ENCODE measurements at regions not wholly inside any gene's neighbourhood (a gene's known extent, or its start where the extent isn't known, plus 50 kb on each side); places are given as distances from the start of the nearest gene placed in this dataset.

DNA sequence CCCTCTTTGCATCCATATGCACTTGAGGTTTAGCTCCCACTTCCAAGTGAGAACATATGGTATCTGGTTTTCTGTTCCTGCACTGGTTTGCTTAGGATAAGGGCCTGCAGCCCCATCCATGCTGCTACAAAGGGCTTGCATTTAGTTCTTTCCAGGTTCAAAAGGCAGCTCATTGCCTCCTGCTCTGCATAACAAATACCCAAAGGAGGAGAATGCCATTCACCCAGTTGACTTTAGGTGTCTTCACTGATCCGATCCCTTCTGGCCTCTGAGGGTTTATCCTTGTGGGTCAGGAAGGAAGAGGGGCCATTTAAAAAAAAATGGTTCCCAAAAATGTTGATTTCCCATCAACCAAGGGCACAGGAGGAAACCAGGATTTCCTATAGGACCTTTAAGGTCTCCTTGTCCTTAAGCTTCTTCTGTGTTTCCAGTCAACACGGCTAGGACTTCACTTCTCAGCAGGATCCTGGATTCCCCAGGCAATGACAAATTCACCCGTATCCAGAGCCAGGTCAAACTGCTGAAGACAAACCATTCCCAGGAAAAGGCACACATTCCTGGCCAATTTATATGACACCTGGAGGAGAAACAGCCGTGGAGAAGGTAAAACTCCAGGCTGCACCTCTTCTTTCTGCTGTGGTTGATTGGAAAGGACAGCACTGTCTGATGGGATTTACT lies 447.7 kb upstream of the CDH4 start:
- intact Hi-C loops (cut with micrococcal nuclease) (no loop called here), in situ Hi-C loops (cut with MboI; ENCODE audit: low sequenced_read_pairs) (no loop called here), dilution Hi-C loops (cut with HindIII; ENCODE audit: low sequenced_read_pairs, unreplicated experiment) (no loop called here)
- H3K9ac ChIP-seq (ENCODE audit: low read depth, low read length) = no peak overlapping the region
- no peak overlapping the region for H2BK5ac ChIP-seq (ENCODE audit: low read depth, low read length, poor library complexity, severe bottlenecking)
- H2BK20ac ChIP-seq (ENCODE audit: low read depth, low read length) = no peak overlapping the region
- no peak for ATAC-seq (ENCODE audit: low read depth)
- no peaks in the 10 kb centered on the region for H3K27me3 ChIP-seq (ENCODE audit: control insufficient read depth, insufficient read depth, low read length)
- no peak overlapping the region for H3K14ac ChIP-seq (replicated peaks; ENCODE audit: low read depth, low read length)
- H4K20me1 ChIP-seq (ENCODE audit: insufficient read depth, low read length) = no peaks in the 10 kb centered on the region
- no peak for DNase-seq
- ChIA-PET CTCF (no interaction called here), POLR2A (ENCODE audit: unreplicated experiment) (no interaction called here)
- H3K23ac ChIP-seq (ENCODE audit: low read depth, low read length) = no peak overlapping the region
- H3K9me1 ChIP-seq (ENCODE audit: insufficient read depth, low read length) = no peaks in the 10 kb centered on the region
- H2BK120ac ChIP-seq (ENCODE audit: low read depth, low read length) = no peak overlapping the region
- no peaks in the 10 kb centered on the region for H3K4me1 ChIP-seq (ENCODE audit: control insufficient read depth, insufficient read depth, low read length)
- no peak overlapping the region for H3K4me2 ChIP-seq (ENCODE audit: low read depth, low read length)
- no peaks in the 10 kb centered on the region for H3K79me1 ChIP-seq (ENCODE audit: low read depth in 1 of 2, low read length in 2 of 2)
- no peak overlapping the region for H3K4me3 ChIP-seq (ENCODE audit: insufficient read depth, low read depth, low read length)
- H3K4ac ChIP-seq (ENCODE audit: low read depth, low read length) = no peak overlapping the region
- H3K9me3 ChIP-seq (ENCODE audit: control insufficient read depth, insufficient read depth, low read length) = peaks cover 15% of the 10 kb centered on the region
- H2AK9ac ChIP-seq (replicated peaks; ENCODE audit: low read depth, low read length, poor library complexity) = no peak overlapping the region
- H4K8ac ChIP-seq (ENCODE audit: low read depth in 2 of 2, low read length in 2 of 2) = no peak overlapping the region
- H3K36me3 ChIP-seq (ENCODE audit: control insufficient read depth, insufficient read depth, low read length) = no peaks in the 10 kb centered on the region
- H2AK5ac ChIP-seq (ENCODE audit: low read depth, low read length) = no peak overlapping the region
- H3K18ac ChIP-seq (ENCODE audit: low read depth, low read length) = no peak overlapping the region
- no peak overlapping the region for H3K27ac ChIP-seq (ENCODE audit: insufficient read depth, low read length)
- WGBS, 2 experiments (ENCODE audit: extremely low coverage in 2 of 2, insufficient read length in 1 of 2) = 17% methylated on average over 1 of the region's 4 CpGs; no CpG with 5 or more reads in 1 of the 2 experiments
- no peak overlapping the region for H4K5ac ChIP-seq (ENCODE audit: low read depth, low read length)
- no peak for TF ChIP-seq RCOR1 (IDR thresholded peaks at IDR 0.05; ENCODE audit: insufficient replicate concordance, low read length)
- TF ChIP-seq POLR2A (IDR thresholded peaks at IDR 0.05; ENCODE audit: low read depth, low read length) = no peak
- TF ChIP-seq CHD1 (IDR thresholded peaks at IDR 0.05; ENCODE audit: low read depth, low read length) = no peak
- TF ChIP-seq, protein P1, sequence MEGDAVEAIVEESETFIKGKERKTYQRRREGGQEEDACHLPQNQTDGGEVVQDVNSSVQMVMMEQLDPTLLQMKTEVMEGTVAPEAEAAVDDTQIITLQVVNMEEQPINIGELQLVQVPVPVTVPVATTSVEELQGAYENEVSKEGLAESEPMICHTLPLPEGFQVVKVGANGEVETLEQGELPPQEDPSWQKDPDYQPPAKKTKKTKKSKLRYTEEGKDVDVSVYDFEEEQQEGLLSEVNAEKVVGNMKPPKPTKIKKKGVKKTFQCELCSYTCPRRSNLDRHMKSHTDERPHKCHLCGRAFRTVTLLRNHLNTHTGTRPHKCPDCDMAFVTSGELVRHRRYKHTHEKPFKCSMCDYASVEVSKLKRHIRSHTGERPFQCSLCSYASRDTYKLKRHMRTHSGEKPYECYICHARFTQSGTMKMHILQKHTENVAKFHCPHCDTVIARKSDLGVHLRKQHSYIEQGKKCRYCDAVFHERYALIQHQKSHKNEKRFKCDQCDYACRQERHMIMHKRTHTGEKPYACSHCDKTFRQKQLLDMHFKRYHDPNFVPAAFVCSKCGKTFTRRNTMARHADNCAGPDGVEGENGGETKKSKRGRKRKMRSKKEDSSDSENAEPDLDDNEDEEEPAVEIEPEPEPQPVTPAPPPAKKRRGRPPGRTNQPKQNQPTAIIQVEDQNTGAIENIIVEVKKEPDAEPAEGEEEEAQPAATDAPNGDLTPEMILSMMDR (conservative IDR thresholded peaks at IDR 0.05; ENCODE audit: low read depth, low read length) = no peak
- TF ChIP-seq ELK1 (IDR thresholded peaks at IDR 0.05; ENCODE audit: borderline replicate concordance, low read depth, low read length) = no peak
- TF ChIP-seq MAZ (IDR thresholded peaks at IDR 0.05; ENCODE audit: borderline replicate concordance, low read depth, low read length) = no peak
- TF ChIP-seq FOS (IDR thresholded peaks at IDR 0.05; ENCODE audit: low read depth, low read length) = no peak
- no peak for TF ChIP-seq CEBPB (IDR thresholded peaks at IDR 0.05; ENCODE audit: low read depth, low read length)
- no peak overlapping the region for H3K56ac ChIP-seq (ENCODE audit: extremely low read depth, insufficient read depth, low read length)
- no peak overlapping the region for H4K91ac ChIP-seq (ENCODE audit: insufficient read depth, low read depth, low read length)
- no peak overlapping the region for H2AFZ ChIP-seq (replicated peaks; ENCODE audit: low read length, poor library complexity)
- BruUV-seq (replicated peaks) = no TSS peak
- no peak overlapping the region for H2BK15ac ChIP-seq (ENCODE audit: low read depth, low read length)
